Glutamatergic neuron (in vitro differentiated cells): ENCODE measurements at regions not wholly inside any gene's neighbourhood (a gene's known extent, or its start where the extent isn't known, plus 50 kb on each side); places are given as distances from the start of the nearest gene placed in this dataset.
"Not testable (repeated sequence)": the region's sequence is repeated elsewhere in the genome, so short reads cannot be mapped to it uniquely, and the experiment has no call there.

Experiments used
- DNase-seq: peaks from one replicate; pipeline ENCODE4 v3.0.0; 2022
- H3K27ac Mint-ChIP-seq: one replicate; pipeline ENCODE4 v1.8.0; 2020; ENCODE audit warnings: mild to moderate bottlenecking, mixed read lengths, inconsistent platforms; ENCODE audit not compliant: unreplicated experiment
- H3K27me3 Mint-ChIP-seq: one replicate; pipeline ENCODE4 v1.8.0; 2020; ENCODE audit warnings: mild to moderate bottlenecking, moderate library complexity, mixed read lengths, inconsistent platforms; ENCODE audit not compliant: unreplicated experiment
- H3K36me3 Mint-ChIP-seq: one replicate; pipeline ENCODE4 v1.8.0; 2020; ENCODE audit warnings: mild to moderate bottlenecking, mixed read lengths, inconsistent platforms; ENCODE audit not compliant: unreplicated experiment
- H3K4me1 Mint-ChIP-seq: one replicate; pipeline ENCODE4 v1.8.0; 2020; ENCODE audit warnings: mild to moderate bottlenecking, low read depth, mixed read lengths, inconsistent platforms; ENCODE audit not compliant: unreplicated experiment
- H3K4me3 Mint-ChIP-seq: one replicate; pipeline ENCODE4 v1.8.0; 2020; ENCODE audit warnings: mild to moderate bottlenecking, mixed read lengths, inconsistent platforms; ENCODE audit not compliant: unreplicated experiment
- H3K9me3 Mint-ChIP-seq: one replicate; pipeline ENCODE4 v1.8.0; 2020; ENCODE audit warnings: mild to moderate bottlenecking, moderate library complexity, mixed read lengths, inconsistent platforms; ENCODE audit not compliant: unreplicated experiment
- TF ChIP-seq, protein P1 (sequence below): fragments of 200-600 bp; sonication (generic); IDR thresholded peaks from one replicate; pipeline ENCODE4 v1.5.0; 2021; ENCODE audit not compliant: partially characterized antibody, unreplicated experiment

- not testable (repeated sequence) for DNase-seq, H3K9me3 Mint-ChIP-seq, H3K4me3 Mint-ChIP-seq, H3K27me3 Mint-ChIP-seq, H3K4me1 Mint-ChIP-seq, H3K27ac Mint-ChIP-seq, H3K36me3 Mint-ChIP-seq
These were observed 104.0 kb downstream of the CCDC74A start for GRCh38 chr2:131631648-131632047.

DNA sequence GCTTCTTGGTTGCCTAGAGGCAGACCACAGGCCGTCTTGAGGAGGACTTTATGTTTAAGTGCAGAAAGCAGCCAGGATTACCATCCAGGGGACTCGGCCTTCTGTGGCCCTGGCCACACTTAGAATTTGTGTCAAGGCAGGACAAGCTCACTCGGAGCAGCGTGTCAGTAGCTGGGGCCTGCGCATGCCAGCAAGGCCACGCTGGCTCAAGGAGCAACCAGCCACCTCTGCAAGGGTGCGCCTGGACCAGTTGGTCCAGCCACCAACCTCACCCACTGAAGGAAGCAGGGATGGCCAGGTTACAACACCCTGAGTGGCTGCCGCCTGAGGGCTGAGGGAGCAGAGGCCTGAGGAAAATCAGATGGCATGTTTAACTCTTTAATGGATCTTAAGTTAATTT, 105.7 kb downstream of the CCDC74A start:
- not testable (repeated sequence) for H3K4me1 Mint-ChIP-seq, H3K4me3 Mint-ChIP-seq, H3K9me3 Mint-ChIP-seq, H3K27me3 Mint-ChIP-seq, DNase-seq, H3K27ac Mint-ChIP-seq, H3K36me3 Mint-ChIP-seq

- not testable (repeated sequence) for H3K27me3 Mint-ChIP-seq, H3K9me3 Mint-ChIP-seq, H3K27ac Mint-ChIP-seq, H3K4me3 Mint-ChIP-seq, H3K4me1 Mint-ChIP-seq, DNase-seq, H3K36me3 Mint-ChIP-seq
These were observed 106.4 kb downstream of the CCDC74A start for GRCh38 chr2:131633827-131634695.

DNA sequence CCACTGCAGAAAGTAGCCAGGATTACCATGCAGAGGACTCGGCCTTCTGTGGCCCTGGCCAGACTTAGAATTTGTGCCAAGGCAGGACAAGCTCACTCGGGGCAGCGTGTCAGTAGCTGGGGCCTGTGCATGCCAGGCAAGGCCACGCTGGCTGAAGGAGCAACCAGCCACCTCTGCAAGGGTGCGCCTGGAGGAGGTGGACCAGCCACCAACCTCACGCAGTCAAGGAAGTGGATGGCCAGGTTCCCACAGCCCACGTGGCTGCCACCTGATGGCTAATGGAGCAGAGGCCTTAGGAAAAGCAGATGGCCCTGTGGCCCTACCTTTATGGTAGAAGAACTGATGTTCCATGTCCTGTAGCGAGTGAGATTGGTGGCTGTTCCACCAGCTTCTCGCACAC, 107.9 kb downstream of the CCDC74A start:
- H3K36me3 Mint-ChIP-seq, result no peaks in the 10 kb centered on the region
- no peaks in the 10 kb centered on the region for H3K27me3 Mint-ChIP-seq
- TF ChIP-seq, protein P1, sequence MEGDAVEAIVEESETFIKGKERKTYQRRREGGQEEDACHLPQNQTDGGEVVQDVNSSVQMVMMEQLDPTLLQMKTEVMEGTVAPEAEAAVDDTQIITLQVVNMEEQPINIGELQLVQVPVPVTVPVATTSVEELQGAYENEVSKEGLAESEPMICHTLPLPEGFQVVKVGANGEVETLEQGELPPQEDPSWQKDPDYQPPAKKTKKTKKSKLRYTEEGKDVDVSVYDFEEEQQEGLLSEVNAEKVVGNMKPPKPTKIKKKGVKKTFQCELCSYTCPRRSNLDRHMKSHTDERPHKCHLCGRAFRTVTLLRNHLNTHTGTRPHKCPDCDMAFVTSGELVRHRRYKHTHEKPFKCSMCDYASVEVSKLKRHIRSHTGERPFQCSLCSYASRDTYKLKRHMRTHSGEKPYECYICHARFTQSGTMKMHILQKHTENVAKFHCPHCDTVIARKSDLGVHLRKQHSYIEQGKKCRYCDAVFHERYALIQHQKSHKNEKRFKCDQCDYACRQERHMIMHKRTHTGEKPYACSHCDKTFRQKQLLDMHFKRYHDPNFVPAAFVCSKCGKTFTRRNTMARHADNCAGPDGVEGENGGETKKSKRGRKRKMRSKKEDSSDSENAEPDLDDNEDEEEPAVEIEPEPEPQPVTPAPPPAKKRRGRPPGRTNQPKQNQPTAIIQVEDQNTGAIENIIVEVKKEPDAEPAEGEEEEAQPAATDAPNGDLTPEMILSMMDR, result no peak
- H3K4me1 Mint-ChIP-seq, result no peaks in the 10 kb centered on the region
- no peak for DNase-seq
- H3K9me3 Mint-ChIP-seq, result no peaks in the 10 kb centered on the region
- no peak overlapping the region for H3K27ac Mint-ChIP-seq
- H3K4me3 Mint-ChIP-seq, result no peak overlapping the region

- H3K27me3 Mint-ChIP-seq, H3K36me3 Mint-ChIP-seq, H3K4me1 Mint-ChIP-seq, H3K27ac Mint-ChIP-seq, H3K4me3 Mint-ChIP-seq, DNase-seq, H3K9me3 Mint-ChIP-seq: not testable (repeated sequence)
These were observed 109.1 kb downstream of the CCDC74A start for GRCh38 chr2:131636704-131637308.

DNA sequence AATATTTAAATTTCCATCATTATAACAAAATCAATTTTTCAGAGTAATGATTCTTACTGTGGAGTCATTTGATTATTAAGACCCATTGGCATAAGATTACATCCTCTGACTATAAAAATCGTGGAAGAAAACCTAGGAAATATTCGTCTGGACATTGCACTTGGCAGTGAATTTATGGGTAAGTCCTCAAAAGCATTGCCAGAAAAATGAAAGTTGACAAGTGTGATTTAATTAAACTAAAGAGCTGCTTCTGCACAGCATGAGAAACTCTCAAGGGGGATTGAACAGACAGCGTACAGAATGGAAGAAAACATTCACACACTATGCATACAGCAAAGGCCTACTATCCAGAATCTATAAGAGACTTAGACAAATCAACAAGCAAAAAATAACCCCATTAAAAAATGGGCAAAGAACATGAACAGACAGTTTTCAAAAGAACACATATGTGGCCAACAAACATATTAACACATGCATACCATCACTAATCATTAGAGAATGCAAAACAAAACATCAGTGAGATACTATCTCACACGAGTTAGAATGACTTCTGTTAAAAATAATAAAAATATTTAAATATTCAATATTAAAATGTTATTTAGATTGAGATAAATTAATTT, 111.4 kb downstream of the CCDC74A start:
- DNase-seq, H3K36me3 Mint-ChIP-seq, H3K9me3 Mint-ChIP-seq, H3K27me3 Mint-ChIP-seq, H3K4me1 Mint-ChIP-seq, H3K4me3 Mint-ChIP-seq: not testable (repeated sequence)
- H3K27ac Mint-ChIP-seq, result peak overlapping the region; percentile 4

- TF ChIP-seq, protein P1, result no peak
- no peaks in the 10 kb centered on the region for H3K27me3 Mint-ChIP-seq
- no peak overlapping the region for H3K27ac Mint-ChIP-seq
- no peak for DNase-seq
- no peak overlapping the region for H3K4me3 Mint-ChIP-seq
- H3K36me3 Mint-ChIP-seq, result no peaks in the 10 kb centered on the region
- no peaks in the 10 kb centered on the region for H3K9me3 Mint-ChIP-seq
- no peaks in the 10 kb centered on the region for H3K4me1 Mint-ChIP-seq
These were observed 113.9 kb downstream of the CCDC74A start for GRCh38 chr2:131641414-131642206.

GRCh38 chr2:131643180-131643579, 115.5 kb downstream of the CCDC74A start:
- DNase-seq, H3K27ac Mint-ChIP-seq, H3K4me3 Mint-ChIP-seq, H3K36me3 Mint-ChIP-seq, H3K9me3 Mint-ChIP-seq, H3K27me3 Mint-ChIP-seq, H3K4me1 Mint-ChIP-seq: not testable (repeated sequence)
